GM12873 (cell line): ENCODE measurements at regions not wholly inside any gene's neighbourhood (a gene's known extent, or its start where the extent isn't known, plus 50 kb on each side); places are given as distances from the start of the nearest gene placed in this dataset.

Experiments
- CTCF ChIP-seq: IDR thresholded peaks from 2 replicates; pipeline ENCODE4 v1.5.1; 2012; ENCODE audit warnings: low read depth, mild to moderate bottlenecking, moderate library complexity, low read length, control low read depth; ENCODE audit not compliant: insufficient read depth; ENCODE audit errors: missing control alignments

- no peak for TF ChIP-seq CTCF
These were observed 263.0 kb upstream of the TOPAZ1 start for GRCh38 chr3:43978708-43979107.

GRCh38 chr3:43979645-43980044, 262.0 kb upstream of the TOPAZ1 start:
- no peak for TF ChIP-seq CTCF

GRCh38 chr3:43994657-43995546, 246.8 kb upstream of the TOPAZ1 start:
- TF ChIP-seq CTCF: no peak

GRCh38 chr3:43995547-43996378, 245.9 kb upstream of the TOPAZ1 start:
- no peak for TF ChIP-seq CTCF

- TF ChIP-seq CTCF: peak; percentile 49
These were observed 245.0 kb upstream of the TOPAZ1 start for GRCh38 chr3:43996379-43997301.

GRCh38 chr3:43997316-43997715, 244.4 kb upstream of the TOPAZ1 start:
- no peak for TF ChIP-seq CTCF

- TF ChIP-seq CTCF: no peak
These were observed 243.8 kb upstream of the TOPAZ1 start for GRCh38 chr3:43997788-43998369.
